PC-9 (cell line): ENCODE measurements at regions not wholly inside any gene's neighbourhood (a gene's known extent, or its start where the extent isn't known, plus 50 kb on each side); places are given as distances from the start of the nearest gene placed in this dataset.

Source experiments
- BruUV-seq: library from RNA; stranded (reverse); fragments of 400-500 nt; replicated peaks from 2 replicates; lab custom pipeline; 2021; lab: Mats Ljungman, UMichigan
- CTCF ChIA-PET: fragments of 300-600 bp; sonication (Branson Sonifier 250); formaldehyde crosslinking; loops from one replicate; lab custom pipeline; 2022; ENCODE audit warnings: antibody characterized with exemption; lab: Charles Lee
- POLR2A ChIA-PET: fragments of 300-600 bp; sonication (Branson Sonifier 250); formaldehyde crosslinking; loops from one replicate; lab custom pipeline; 2022; ENCODE audit warnings: antibody characterized with exemption; ENCODE audit not compliant: unreplicated experiment; lab: Charles Lee
- DNase-seq, 2 experiments: peaks; one replicate each; pipeline versions ENCODE4 v3.0.0 to v3.0.0-alpha.2; 2015 to 2022; ENCODE audit warnings: mixed read lengths in 1 of 2
- H2AFZ ChIP-seq: fragments of 200-600 bp; sonication (generic); 2 replicates; pipeline ENCODE4 v1.8.1; 2017; ENCODE audit warnings: antibody characterized with exemption
- H3F3A ChIP-seq: fragments of 200-600 bp; sonication (generic); 2 replicates; pipeline ENCODE4 v1.8.1; 2017; ENCODE audit warnings: antibody characterized with exemption, mild to moderate bottlenecking, low read depth; ENCODE audit not compliant: insufficient read depth
- H3K27ac ChIP-seq: fragments of 200-600 bp; sonication (generic); 2 replicates; pipeline ENCODE4 v1.6.1; 2016; ENCODE audit warnings: mixed run types
- H3K27me3 ChIP-seq: fragments of 200-600 bp; sonication (generic); 2 replicates; pipeline ENCODE4 v1.6.1; 2016; ENCODE audit warnings: low read depth, mixed run types; ENCODE audit not compliant: insufficient read depth
- H3K36me3 ChIP-seq: fragments of 200-600 bp; sonication (generic); 2 replicates; pipeline ENCODE4 v1.6.1; 2016; ENCODE audit warnings: low read depth, mixed run types
- H3K4me1 ChIP-seq: fragments of 200-600 bp; sonication (generic); replicated peaks from 2 replicates; pipeline ENCODE4 v1.6.1; 2016; ENCODE audit warnings: mixed run types; ENCODE audit not compliant: insufficient read depth
- H3K4me2 ChIP-seq: fragments of 200-600 bp; sonication (generic); 2 replicates; pipeline ENCODE4 v1.6.1; 2017; ENCODE audit warnings: mixed run types
- H3K4me3 ChIP-seq: fragments of 200-600 bp; sonication (generic); 2 replicates; pipeline ENCODE4 v1.6.1; 2016; ENCODE audit warnings: mixed run types
- H3K79me2 ChIP-seq: fragments of 200-600 bp; sonication (generic); 2 replicates; pipeline ENCODE4 v1.6.1; 2017; ENCODE audit warnings: low read depth, mixed run types
- H3K9me2 ChIP-seq: fragments of 200-600 bp; sonication (generic); 2 replicates; pipeline ENCODE4 v1.8.1; 2017; ENCODE audit warnings: mild to moderate bottlenecking; ENCODE audit not compliant: insufficient read depth
- H3K9me3 ChIP-seq: fragments of 200-600 bp; sonication (generic); 2 replicates; pipeline ENCODE4 v1.8.1; 2016; ENCODE audit warnings: low read depth; ENCODE audit not compliant: insufficient read depth
- H4K20me1 ChIP-seq: fragments of 200-600 bp; sonication (generic); 2 replicates; pipeline ENCODE4 v1.8.1; 2017; ENCODE audit not compliant: insufficient read depth
- EZH2 ChIP-seq: fragments of 200-600 bp; sonication (generic); IDR thresholded peaks from 2 replicates; pipeline ENCODE4 v1.8.0; 2017; ENCODE audit warnings: antibody characterized with exemption, low read depth
- intact Hi-C: fragments of 100-400 bp; cut with micrococcal nuclease; formaldehyde crosslinking; loops from one replicate; pipeline ENCODE4 v1.10.0; 2022; ENCODE audit not compliant: unreplicated experiment
- TF ChIP-seq, protein P1 (sequence below): fragments of 200-600 bp; sonication (generic); conservative IDR thresholded peaks from 2 replicates; pipeline ENCODE4 v1.6.1; 2017; ENCODE audit warnings: mixed run types, antibody characterized with exemption, mild to moderate bottlenecking, moderate library complexity

DNA sequence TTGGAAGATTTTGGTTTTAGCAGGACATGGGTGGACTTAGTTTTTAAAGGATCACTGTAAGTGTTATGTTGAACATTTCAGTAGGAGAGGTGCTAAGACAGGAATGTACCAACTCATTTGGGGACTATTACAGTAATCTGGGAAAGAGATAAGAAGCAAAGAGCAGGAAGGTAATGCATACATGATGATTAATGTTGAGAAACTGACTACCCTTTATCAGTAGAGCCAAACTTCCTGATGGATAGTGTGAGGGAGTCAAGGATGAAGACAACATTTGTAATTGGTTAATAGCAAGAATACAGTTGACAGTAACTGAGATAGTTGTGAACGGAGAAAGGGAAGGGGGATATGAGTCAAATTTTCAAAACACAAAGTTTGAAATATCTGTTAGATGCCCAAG, 421.9 kb upstream of the PRR20A start:
- CTCF ChIA-PET, result no interaction called here
- H3K4me2 ChIP-seq, result no peak overlapping the region
- TF ChIP-seq, protein P1, sequence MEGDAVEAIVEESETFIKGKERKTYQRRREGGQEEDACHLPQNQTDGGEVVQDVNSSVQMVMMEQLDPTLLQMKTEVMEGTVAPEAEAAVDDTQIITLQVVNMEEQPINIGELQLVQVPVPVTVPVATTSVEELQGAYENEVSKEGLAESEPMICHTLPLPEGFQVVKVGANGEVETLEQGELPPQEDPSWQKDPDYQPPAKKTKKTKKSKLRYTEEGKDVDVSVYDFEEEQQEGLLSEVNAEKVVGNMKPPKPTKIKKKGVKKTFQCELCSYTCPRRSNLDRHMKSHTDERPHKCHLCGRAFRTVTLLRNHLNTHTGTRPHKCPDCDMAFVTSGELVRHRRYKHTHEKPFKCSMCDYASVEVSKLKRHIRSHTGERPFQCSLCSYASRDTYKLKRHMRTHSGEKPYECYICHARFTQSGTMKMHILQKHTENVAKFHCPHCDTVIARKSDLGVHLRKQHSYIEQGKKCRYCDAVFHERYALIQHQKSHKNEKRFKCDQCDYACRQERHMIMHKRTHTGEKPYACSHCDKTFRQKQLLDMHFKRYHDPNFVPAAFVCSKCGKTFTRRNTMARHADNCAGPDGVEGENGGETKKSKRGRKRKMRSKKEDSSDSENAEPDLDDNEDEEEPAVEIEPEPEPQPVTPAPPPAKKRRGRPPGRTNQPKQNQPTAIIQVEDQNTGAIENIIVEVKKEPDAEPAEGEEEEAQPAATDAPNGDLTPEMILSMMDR, result no peak
- no peak for TF ChIP-seq EZH2

DNA sequence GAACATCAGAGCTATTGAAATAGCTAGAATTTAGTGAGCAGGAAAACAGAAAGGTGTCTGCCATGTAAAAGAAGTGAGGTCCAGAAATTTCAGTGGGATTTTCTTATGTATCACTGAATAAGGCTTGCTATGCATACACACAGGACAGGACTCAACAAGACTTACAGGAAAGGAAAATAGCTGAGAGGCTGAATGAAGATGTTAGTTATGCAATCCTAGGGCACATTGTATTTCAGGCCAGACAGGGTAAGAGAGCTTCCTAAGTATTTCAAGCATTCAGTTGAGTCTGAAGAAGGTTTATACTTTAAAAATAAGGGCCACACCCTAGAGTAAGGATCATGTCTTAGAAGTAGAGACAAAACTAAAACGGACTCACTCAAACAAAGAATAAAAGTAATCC, 419.9 kb upstream of the PRR20A start:
- POLR2A ChIA-PET, result no interaction called here
- no peaks in the 10 kb centered on the region for H3K79me2 ChIP-seq
- no peaks in the 10 kb centered on the region; the same call in 1 of the 2 replicates for H4K20me1 ChIP-seq
- BruUV-seq, result no TSS peak
- no peak overlapping the region for H3K4me3 ChIP-seq
- TF ChIP-seq, protein P1, result no peak
- no peak for TF ChIP-seq EZH2
- CTCF ChIA-PET, result no interaction called here
- H2AFZ ChIP-seq, result no peak overlapping the region
- H3F3A ChIP-seq, result no peaks in the 10 kb centered on the region
- no peak overlapping the region for H3K4me2 ChIP-seq
- H3K36me3 ChIP-seq, result no peaks in the 10 kb centered on the region
- no peak overlapping the region for H3K27ac ChIP-seq
- no peaks in the 10 kb centered on the region for H3K4me1 ChIP-seq
- no peaks in the 10 kb centered on the region for H3K9me2 ChIP-seq
- H3K9me3 ChIP-seq, result peaks cover 4% of the 10 kb centered on the region; the same call in 1 of the 2 replicates
- DNase-seq, result no peak
- no peaks in the 10 kb centered on the region for H3K27me3 ChIP-seq
- intact Hi-C loops, result no loop called here

More for the DNA sequence above, 421.9 kb upstream of the PRR20A start:
- DNase-seq, result no peak
- Histone ChIP-seq H3F3A (no peaks in the 10 kb centered on the region), H3K27ac (no peak overlapping the region), H3K9me3 (no peaks in the 10 kb centered on the region), H3K79me2 (no peaks in the 10 kb centered on the region), H3K36me3 (no peaks in the 10 kb centered on the region), H3K27me3 (no peaks in the 10 kb centered on the region), H4K20me1 (no peaks in the 10 kb centered on the region; the same call in 1 of the 2 replicates), H2AFZ (no peak overlapping the region), H3K4me1 (no peaks in the 10 kb centered on the region), H3K4me3 (no peak overlapping the region), H3K9me2 (no peaks in the 10 kb centered on the region)
- intact Hi-C loops, result no loop called here
- BruUV-seq, result no TSS peak
- POLR2A ChIA-PET, result no interaction called here

DNA sequence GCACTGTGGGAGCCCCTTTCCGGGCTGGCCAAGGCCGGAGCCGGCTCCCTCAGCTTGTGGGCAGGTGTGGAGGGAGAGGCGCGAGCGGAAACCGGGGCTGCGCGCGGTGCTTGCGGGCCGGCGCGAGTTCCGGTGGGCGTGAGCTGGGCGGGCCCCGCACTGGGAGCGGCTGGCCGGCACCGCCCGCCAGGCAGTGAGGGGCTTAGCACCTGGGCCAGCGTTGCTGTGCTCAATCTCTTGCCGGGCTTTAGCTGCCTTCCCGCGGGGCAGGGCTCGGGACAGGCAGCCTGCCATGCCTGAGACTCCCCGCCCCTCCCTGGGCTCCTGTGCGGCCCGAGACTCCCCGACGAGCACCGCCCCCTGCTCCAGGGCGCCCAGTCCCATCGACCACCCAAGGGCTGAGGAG, 405.2 kb upstream of the PRR20A start:
- POLR2A ChIA-PET, result no interaction called here
- CTCF ChIA-PET, result no interaction called here
- no peak overlapping the region for H3K27ac ChIP-seq

More for the DNA sequence above, 405.2 kb upstream of the PRR20A start:
- no peaks in the 10 kb centered on the region for H3K9me2 ChIP-seq
- H4K20me1 ChIP-seq, result no peaks in the 10 kb centered on the region
- no peaks in the 10 kb centered on the region for H3K36me3 ChIP-seq
- no peak overlapping the region for H2AFZ ChIP-seq
- H3K4me1 ChIP-seq, result no peaks in the 10 kb centered on the region
- BruUV-seq, result no TSS peak
- intact Hi-C loops, result no loop called here
- no peaks in the 10 kb centered on the region for H3F3A ChIP-seq
- no peaks in the 10 kb centered on the region for H3K79me2 ChIP-seq
- no peak overlapping the region for H3K4me3 ChIP-seq
- H3K27me3 ChIP-seq, result no peaks in the 10 kb centered on the region
- no peaks in the 10 kb centered on the region for H3K9me3 ChIP-seq
- no peak overlapping the region for H3K4me2 ChIP-seq
- TF ChIP-seq EZH2, result no peak
- TF ChIP-seq, protein P1, result no peak
- no peak for DNase-seq
